ENCODE measurements at regions not wholly inside any gene's neighbourhood (a gene's known extent, or its start where the extent isn't known, plus 50 kb on each side); places are given as distances from the start of the nearest gene placed in this dataset.

GRCh38 chr18:41170346-41170745, 784.7 kb upstream of the PIK3C3 start:
- TF ChIP-seq MAX (IDR thresholded peaks at IDR 0.05) (no peak), NR2F2 (IDR thresholded peaks at IDR 0.05) (no peak), TAF1 (conservative IDR thresholded peaks at IDR 0.05) (no peak), FOXA2 (IDR thresholded peaks at IDR 0.05) (no peak), ZBTB33 (IDR thresholded peaks at IDR 0.05) (no peak), HNF4A (conservative IDR thresholded peaks at IDR 0.05) (no peak)
- Histone ChIP-seq H3K4me3 (ENCODE audit: low read depth in 1 of 3, low read length in 3 of 3) (no peak overlapping the region), H3K27me3 (ENCODE audit: control insufficient read depth in 4 of 4, insufficient read depth in 4 of 4, low read length in 3 of 4) (no peaks in the 10 kb centered on the region), H3K9me3 (ENCODE audit: control insufficient read depth in 4 of 4, low read length in 3 of 4) (no peaks in the 10 kb centered on the region), H3K9ac (ENCODE audit: low read depth in 1 of 2, low read length in 2 of 2) (no peak overlapping the region), H3K27ac (ENCODE audit: low read depth in 1 of 2, low read length in 2 of 2) (no peak overlapping the region), H3K36me3 (ENCODE audit: control insufficient read depth in 4 of 4, insufficient read depth in 3 of 4, low read depth in 1 of 4, low read length in 3 of 4) (no peaks in the 10 kb centered on the region), H3K4me1 (ENCODE audit: control insufficient read depth in 4 of 4, insufficient read depth in 4 of 4, low read length in 3 of 4) (no peaks in the 10 kb centered on the region)
- no peak for DNase-seq (ENCODE audit: low spot score)
- 53% methylated on average over 5 of the region's 5 CpGs for WGBS

- 75% methylated on average over 2 of the region's 2 CpGs for WGBS
- no peaks in the 10 kb centered on the region for H3K9me3 ChIP-seq (ENCODE audit: control insufficient read depth in 4 of 4, low read length in 3 of 4)
- H3K4me1 ChIP-seq (ENCODE audit: control insufficient read depth in 4 of 4, insufficient read depth in 4 of 4, low read length in 3 of 4): no peaks in the 10 kb centered on the region
- DNase-seq (ENCODE audit: low spot score): no peak
- H3K27ac ChIP-seq (ENCODE audit: low read depth in 1 of 2, low read length in 2 of 2): no peak overlapping the region
- no peak overlapping the region for H3K9ac ChIP-seq (ENCODE audit: low read depth in 1 of 2, low read length in 2 of 2)
- no peaks in the 10 kb centered on the region for H3K27me3 ChIP-seq (ENCODE audit: control insufficient read depth in 4 of 4, insufficient read depth in 4 of 4, low read length in 3 of 4)
- no peak overlapping the region for H3K4me3 ChIP-seq (ENCODE audit: low read depth in 1 of 3, low read length in 3 of 3)
- no peaks in the 10 kb centered on the region for H3K36me3 ChIP-seq (ENCODE audit: control insufficient read depth in 4 of 4, insufficient read depth in 3 of 4, low read depth in 1 of 4, low read length in 3 of 4)
- TF ChIP-seq TAF1 (conservative IDR thresholded peaks at IDR 0.05) (no peak), REST (IDR thresholded peaks at IDR 0.05) (no peak), FOXA2 (IDR thresholded peaks at IDR 0.05) (no peak), HNF4A (conservative IDR thresholded peaks at IDR 0.05) (no peak), ATF3 (IDR thresholded peaks at IDR 0.05) (no peak), FOXA1 (IDR thresholded peaks at IDR 0.05) (no peak)
Measured at GRCh38 chr18:41165625-41166024, 789.4 kb upstream of the PIK3C3 start.

- Histone ChIP-seq H3K9me3 (ENCODE audit: control insufficient read depth in 4 of 4, low read length in 3 of 4) (no peaks in the 10 kb centered on the region), H3K4me1 (ENCODE audit: control insufficient read depth in 4 of 4, insufficient read depth in 4 of 4, low read length in 3 of 4) (no peaks in the 10 kb centered on the region), H3K4me3 (ENCODE audit: low read depth in 1 of 3, low read length in 3 of 3) (no peak overlapping the region), H3K36me3 (ENCODE audit: control insufficient read depth in 4 of 4, insufficient read depth in 3 of 4, low read depth in 1 of 4, low read length in 3 of 4) (no peaks in the 10 kb centered on the region), H3K27me3 (ENCODE audit: control insufficient read depth in 4 of 4, insufficient read depth in 4 of 4, low read length in 3 of 4) (no peaks in the 10 kb centered on the region), H3K27ac (ENCODE audit: low read depth in 1 of 2, low read length in 2 of 2) (no peak overlapping the region), H3K9ac (ENCODE audit: low read depth in 1 of 2, low read length in 2 of 2) (no peak overlapping the region)
- WGBS: 81% methylated on average over 4 of the region's 4 CpGs
- no peak for DNase-seq (ENCODE audit: low spot score)
- no peak for TF ChIP-seq EGR1 (IDR thresholded peaks at IDR 0.05; ENCODE audit: low read depth in 2 of 2)
- TF ChIP-seq FOXA2 (IDR thresholded peaks at IDR 0.05): no peak
- TF ChIP-seq ATF3 (IDR thresholded peaks at IDR 0.05): no peak
- no peak for TF ChIP-seq GABPA (IDR thresholded peaks at IDR 0.05 in 1 of 2, conservative IDR thresholded peaks at IDR 0.05 in 1 of 2)
- TF ChIP-seq REST (IDR thresholded peaks at IDR 0.05): no peak
- TF ChIP-seq HNF4G (IDR thresholded peaks at IDR 0.05): no peak
- TF ChIP-seq MAX (IDR thresholded peaks at IDR 0.05): no peak
- no peak for TF ChIP-seq TAF1 (conservative IDR thresholded peaks at IDR 0.05)
- TF ChIP-seq FOXA1 (IDR thresholded peaks at IDR 0.05): no peak
- no peak for TF ChIP-seq RAD21 (IDR thresholded peaks at IDR 0.05)
- no peak for TF ChIP-seq YY1 (IDR thresholded peaks at IDR 0.05)
- TF ChIP-seq SP1 (IDR thresholded peaks at IDR 0.05): no peak
- TF ChIP-seq ZBTB33 (IDR thresholded peaks at IDR 0.05): no peak
Measured at GRCh38 chr18:41162781-41163180, 792.3 kb upstream of the PIK3C3 start.

Measured in liver (tissue), 7 donors.